ENCODE measurements at regions not wholly inside any gene's neighbourhood (a gene's known extent, or its start where the extent isn't known, plus 50 kb on each side); places are given as distances from the start of the nearest gene placed in this dataset.
A peak's percentile ranks its signal among the peaks of the same experiment; 100 is the strongest.

GRCh38 chr6:40743690-40744446, 156.7 kb upstream of the LRFN2 start:
- no peak for DNase-seq

GRCh38 chr6:40743226-40743625, 156.1 kb upstream of the LRFN2 start:
- DNase-seq: no peak

- DNase-seq: no peak
These were observed 153.4 kb upstream of the LRFN2 start for GRCh38 chr6:40740518-40740917.

GRCh38 chr6:40738551-40739193, 151.5 kb upstream of the LRFN2 start:
- DNase-seq: no peak

GRCh38 chr6:40735521-40735920, 148.4 kb upstream of the LRFN2 start:
- DNase-seq: no peak

- no peak for DNase-seq
These were observed 148.0 kb upstream of the LRFN2 start for GRCh38 chr6:40735121-40735520.

GRCh38 chr6:40734607-40735006, 147.4 kb upstream of the LRFN2 start:
- no peak for DNase-seq

- no peak for DNase-seq
These were observed 146.7 kb upstream of the LRFN2 start for GRCh38 chr6:40733770-40734396.

GRCh38 chr6:40733290-40733689, 146.1 kb upstream of the LRFN2 start:
- no peak for DNase-seq

GRCh38 chr6:40732878-40733277, 145.7 kb upstream of the LRFN2 start:
- DNase-seq: no peak

- no peak for DNase-seq
These were observed 141.5 kb upstream of the LRFN2 start for GRCh38 chr6:40728643-40729042.

- no peak for DNase-seq
These were observed 140.1 kb upstream of the LRFN2 start for GRCh38 chr6:40727271-40727670.

- DNase-seq: no peak
These were observed 139.7 kb upstream of the LRFN2 start for GRCh38 chr6:40726853-40727252.

- no peak for DNase-seq
These were observed 138.2 kb upstream of the LRFN2 start for GRCh38 chr6:40725390-40725789.

GRCh38 chr6:40724886-40725285, 137.7 kb upstream of the LRFN2 start:
- DNase-seq: no peak

- DNase-seq: no peak
These were observed 136.8 kb upstream of the LRFN2 start for GRCh38 chr6:40723967-40724366.

- no peak for DNase-seq
These were observed 135.5 kb upstream of the LRFN2 start for GRCh38 chr6:40722553-40723258.

- DNase-seq: no peak
These were observed 134.9 kb upstream of the LRFN2 start for GRCh38 chr6:40722091-40722490.

GRCh38 chr6:40721271-40721952, 134.2 kb upstream of the LRFN2 start:
- DNase-seq: no peak

- no peak for DNase-seq
These were observed 133.2 kb upstream of the LRFN2 start for GRCh38 chr6:40720375-40720748.

- peak in 2 of 14 donors; percentile 11 to 25 for DNase-seq
These were observed 132.7 kb upstream of the LRFN2 start for GRCh38 chr6:40719671-40720374.

- DNase-seq: no peak
These were observed 131.2 kb upstream of the LRFN2 start for GRCh38 chr6:40718401-40718800.

All from C1 segment of cervical spinal cord (tissue), 14 donors.